ENCODE measurements at regions not wholly inside any gene's neighbourhood (a gene's known extent, or its start where the extent isn't known, plus 50 kb on each side); places are given as distances from the start of the nearest gene placed in this dataset.

- TF ChIP-seq RAD51 (IDR thresholded peaks at IDR 0.05; ENCODE audit: borderline replicate concordance, low read depth) (no peak), HDGF (IDR thresholded peaks at IDR 0.05) (no peak), SMARCA5 (IDR thresholded peaks at IDR 0.05) (no peak), DACH1 (IDR thresholded peaks at IDR 0.05; ENCODE audit: partially characterized antibody) (no peak), ZEB2 (IDR thresholded peaks at IDR 0.05) (no peak), POLR2AphosphoS2 (IDR thresholded peaks at IDR 0.05; ENCODE audit: low read length) (no peak), SMAD4 (CRISPR knock-in tag; conservative IDR thresholded peaks at IDR 0.05) (peak; percentile 98), E2F5 (CRISPR knock-in tag; IDR thresholded peaks at IDR 0.05) (no peak), POLR2H (tag; IDR thresholded peaks at IDR 0.05; ENCODE audit: low read depth) (no peak), ZBTB9 (CRISPR knock-in tag; IDR thresholded peaks at IDR 0.05) (no peak), MITF (IDR thresholded peaks at IDR 0.05) (no peak), CHD4 (IDR thresholded peaks at IDR 0.05; ENCODE audit: insufficient read depth, insufficient replicate concordance, low read depth, low read length, poor library complexity, severe bottlenecking) (no peak), IRF2 (CRISPR knock-in tag; IDR thresholded peaks at IDR 0.05) (no peak), TAF7 (tag; IDR thresholded peaks at IDR 0.05) (no peak), ELK1 (CRISPR knock-in tag; IDR thresholded peaks at IDR 0.05) (no peak), SOX6 (IDR thresholded peaks at IDR 0.05) (peak; percentile 64), SRSF1 (IDR thresholded peaks at IDR 0.05; ENCODE audit: low read depth, low read length) (no peak), FIP1L1 (IDR thresholded peaks at IDR 0.05; ENCODE audit: low read depth, low read length, poor library complexity, severe bottlenecking) (no peak), ASH1L (IDR thresholded peaks at IDR 0.05; ENCODE audit: borderline replicate concordance, low read depth, partially characterized antibody) (no peak)
- TF ChIP-seq, protein P1, sequence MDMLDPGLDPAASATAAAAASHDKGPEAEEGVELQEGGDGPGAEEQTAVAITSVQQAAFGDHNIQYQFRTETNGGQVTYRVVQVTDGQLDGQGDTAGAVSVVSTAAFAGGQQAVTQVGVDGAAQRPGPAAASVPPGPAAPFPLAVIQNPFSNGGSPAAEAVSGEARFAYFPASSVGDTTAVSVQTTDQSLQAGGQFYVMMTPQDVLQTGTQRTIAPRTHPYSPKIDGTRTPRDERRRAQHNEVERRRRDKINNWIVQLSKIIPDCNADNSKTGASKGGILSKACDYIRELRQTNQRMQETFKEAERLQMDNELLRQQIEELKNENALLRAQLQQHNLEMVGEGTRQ (CRISPR knock-in tag; IDR thresholded peaks at IDR 0.05) = no peak
- TF ChIP-seq, protein P2, sequence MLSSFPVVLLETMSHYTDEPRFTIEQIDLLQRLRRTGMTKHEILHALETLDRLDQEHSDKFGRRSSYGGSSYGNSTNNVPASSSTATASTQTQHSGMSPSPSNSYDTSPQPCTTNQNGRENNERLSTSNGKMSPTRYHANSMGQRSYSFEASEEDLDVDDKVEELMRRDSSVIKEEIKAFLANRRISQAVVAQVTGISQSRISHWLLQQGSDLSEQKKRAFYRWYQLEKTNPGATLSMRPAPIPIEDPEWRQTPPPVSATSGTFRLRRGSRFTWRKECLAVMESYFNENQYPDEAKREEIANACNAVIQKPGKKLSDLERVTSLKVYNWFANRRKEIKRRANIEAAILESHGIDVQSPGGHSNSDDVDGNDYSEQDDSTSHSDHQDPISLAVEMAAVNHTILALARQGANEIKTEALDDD (IDR thresholded peaks at IDR 0.05) = no peak
These were observed 233.6 kb downstream of the TTLL2 start (continued) for GRCh38 chr6:167558246-167559177.
